BE2C (cell line): ENCODE measurements at regions not wholly inside any gene's neighbourhood (a gene's known extent, or its start where the extent isn't known, plus 50 kb on each side); places are given as distances from the start of the nearest gene placed in this dataset.

Experiments
- DNase-seq: peaks from one replicate; pipeline ENCODE4 v3.0.0-alpha.2; 2020
- H3K27me3 ChIP-seq: fragments of 250-450 bp; sonication (Bioruptor Pico); 2 replicates; pipeline ENCODE4 v1.5.1; 2020; ENCODE audit warnings: mild to moderate bottlenecking
- H3K36me3 ChIP-seq: fragments of 250-450 bp; sonication (Bioruptor Pico); 2 replicates; pipeline ENCODE4 v1.5.1; 2020; ENCODE audit warnings: mild to moderate bottlenecking
- H3K4me1 ChIP-seq: fragments of 250-450 bp; sonication (Bioruptor Pico); 2 replicates; pipeline ENCODE4 v1.5.1; 2020
- H3K4me3 ChIP-seq: 2 replicates; pipeline ENCODE4 v1.5.1; 2011; ENCODE audit warnings: low read depth, low read length
- H3K9me3 ChIP-seq: fragments of 250-450 bp; sonication (Bioruptor Pico); 2 replicates; pipeline ENCODE4 v1.5.1; 2020
- TF ChIP-seq, protein P1 (sequence below): IDR thresholded peaks from 2 replicates; pipeline ENCODE4 v1.5.1; 2012; ENCODE audit warnings: mild to moderate bottlenecking, low read depth, low read length

DNA sequence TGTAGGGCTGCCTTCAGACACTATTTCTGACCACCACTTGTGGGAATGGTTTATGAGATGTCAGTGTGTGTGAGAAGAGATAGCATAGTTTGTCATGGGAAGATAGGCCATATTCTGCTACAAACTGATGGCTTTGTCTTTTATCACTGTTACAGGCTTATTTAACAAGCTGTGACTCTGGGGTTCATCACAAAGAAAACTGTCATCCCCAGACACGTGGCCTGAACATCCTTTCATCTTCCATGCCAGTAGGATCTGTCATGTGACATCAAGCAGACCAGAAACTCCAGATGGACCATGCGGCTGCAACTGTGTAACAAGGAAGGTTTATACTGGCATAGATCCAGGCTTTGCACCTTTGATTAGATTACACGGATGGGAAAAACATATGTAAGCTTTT lies 128.6 kb upstream of the KCNH7 start:
- Histone ChIP-seq H3K4me1 (no peaks in the 10 kb centered on the region), H3K4me3 (no peak overlapping the region), H3K9me3 (no peaks in the 10 kb centered on the region), H3K27me3 (no peaks in the 10 kb centered on the region), H3K36me3 (no peaks in the 10 kb centered on the region)
- peak; percentile 5 for DNase-seq
- TF ChIP-seq, protein P1, sequence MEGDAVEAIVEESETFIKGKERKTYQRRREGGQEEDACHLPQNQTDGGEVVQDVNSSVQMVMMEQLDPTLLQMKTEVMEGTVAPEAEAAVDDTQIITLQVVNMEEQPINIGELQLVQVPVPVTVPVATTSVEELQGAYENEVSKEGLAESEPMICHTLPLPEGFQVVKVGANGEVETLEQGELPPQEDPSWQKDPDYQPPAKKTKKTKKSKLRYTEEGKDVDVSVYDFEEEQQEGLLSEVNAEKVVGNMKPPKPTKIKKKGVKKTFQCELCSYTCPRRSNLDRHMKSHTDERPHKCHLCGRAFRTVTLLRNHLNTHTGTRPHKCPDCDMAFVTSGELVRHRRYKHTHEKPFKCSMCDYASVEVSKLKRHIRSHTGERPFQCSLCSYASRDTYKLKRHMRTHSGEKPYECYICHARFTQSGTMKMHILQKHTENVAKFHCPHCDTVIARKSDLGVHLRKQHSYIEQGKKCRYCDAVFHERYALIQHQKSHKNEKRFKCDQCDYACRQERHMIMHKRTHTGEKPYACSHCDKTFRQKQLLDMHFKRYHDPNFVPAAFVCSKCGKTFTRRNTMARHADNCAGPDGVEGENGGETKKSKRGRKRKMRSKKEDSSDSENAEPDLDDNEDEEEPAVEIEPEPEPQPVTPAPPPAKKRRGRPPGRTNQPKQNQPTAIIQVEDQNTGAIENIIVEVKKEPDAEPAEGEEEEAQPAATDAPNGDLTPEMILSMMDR = no peak

DNA sequence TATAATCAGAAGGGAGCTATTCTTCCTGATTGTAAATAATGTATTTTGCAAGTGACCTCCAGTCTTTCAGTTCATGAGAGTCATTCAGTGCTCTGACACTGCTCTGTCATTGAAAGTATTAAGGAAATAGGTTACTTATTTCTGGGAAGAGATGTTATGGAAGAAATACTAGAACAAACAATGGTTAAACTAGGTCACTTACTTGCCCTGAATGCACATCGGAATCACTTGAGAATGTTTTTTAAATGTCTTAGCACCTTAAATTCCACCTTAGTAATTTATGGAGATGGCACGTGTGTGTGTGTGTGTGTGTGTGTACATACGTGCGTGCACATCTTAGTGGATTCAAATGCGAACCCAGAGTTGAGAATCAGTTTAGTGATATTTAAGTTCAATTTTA lies 126.6 kb upstream of the KCNH7 start:
- TF ChIP-seq, protein P1 = no peak
- Histone ChIP-seq H3K4me3 (no peak overlapping the region), H3K9me3 (no peaks in the 10 kb centered on the region), H3K36me3 (no peaks in the 10 kb centered on the region), H3K4me1 (no peaks in the 10 kb centered on the region), H3K27me3 (no peaks in the 10 kb centered on the region)
- no peak for DNase-seq

DNA sequence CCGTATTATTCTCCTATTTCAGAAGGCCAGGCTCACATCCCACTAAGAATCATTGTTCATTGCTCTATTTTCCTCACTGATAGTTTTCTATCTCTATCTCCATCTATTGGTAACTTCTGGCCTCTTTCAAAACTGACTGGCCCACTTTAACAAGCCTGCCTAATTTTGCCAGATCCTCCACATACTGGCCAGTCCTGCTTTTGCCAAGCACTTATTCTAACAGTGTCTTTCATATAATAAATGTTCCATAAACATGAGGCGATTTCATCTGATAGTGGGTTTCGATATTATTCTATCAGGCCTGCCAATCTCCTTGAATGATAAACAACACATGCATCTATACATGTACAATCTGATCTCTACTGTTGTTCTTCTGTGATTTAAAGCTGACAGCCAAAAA lies 125.9 kb upstream of the KCNH7 start:
- Histone ChIP-seq H3K27me3 (no peaks in the 10 kb centered on the region), H3K9me3 (no peaks in the 10 kb centered on the region), H3K4me3 (no peak overlapping the region), H3K4me1 (no peaks in the 10 kb centered on the region), H3K36me3 (no peaks in the 10 kb centered on the region)
- no peak for DNase-seq
- TF ChIP-seq, protein P1 = no peak

DNA sequence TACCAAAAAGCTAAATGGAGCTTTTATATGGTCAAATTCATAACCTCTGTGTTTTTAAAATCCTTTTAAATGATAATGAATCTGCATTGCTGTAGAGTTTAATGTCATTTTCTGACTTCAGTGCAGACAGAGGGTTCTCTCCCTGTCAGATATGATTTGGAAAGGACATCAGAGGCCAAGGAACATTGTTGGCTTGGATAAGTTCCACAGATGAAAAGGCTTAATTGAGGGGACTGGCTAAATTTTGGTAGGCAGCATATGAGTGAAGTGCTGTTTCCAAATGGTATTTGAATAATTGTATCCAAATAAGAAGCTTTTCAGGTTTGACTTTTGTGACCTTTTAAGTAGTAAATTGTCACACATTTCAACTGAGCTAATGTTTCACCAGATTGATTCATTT lies 124.6 kb upstream of the KCNH7 start:
- no peak for DNase-seq
- Histone ChIP-seq H3K27me3 (no peaks in the 10 kb centered on the region), H3K36me3 (no peaks in the 10 kb centered on the region), H3K4me3 (no peak overlapping the region), H3K9me3 (no peaks in the 10 kb centered on the region), H3K4me1 (no peaks in the 10 kb centered on the region)
- TF ChIP-seq, protein P1 = no peak

DNA sequence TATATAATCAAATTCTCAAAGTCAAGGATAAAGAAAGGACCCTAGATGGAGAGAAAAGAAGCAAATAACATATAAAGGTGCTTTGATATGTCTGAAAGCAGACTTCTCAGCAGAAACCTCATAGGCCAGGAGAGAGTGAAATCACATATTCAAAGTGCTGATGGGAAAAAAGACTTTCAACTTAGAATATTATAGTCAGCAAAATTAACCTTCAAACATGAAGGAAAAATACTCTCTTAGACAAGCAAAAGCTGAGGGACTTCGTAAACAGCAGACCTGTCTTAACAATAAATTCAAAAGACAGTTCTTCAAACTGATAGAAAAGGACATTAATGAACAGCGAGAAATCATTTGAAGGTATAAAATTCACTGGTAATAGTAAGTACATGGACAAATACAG lies 107.2 kb upstream of the KCNH7 start:
- Histone ChIP-seq H3K9me3 (no peaks in the 10 kb centered on the region), H3K36me3 (no peaks in the 10 kb centered on the region), H3K27me3 (no peaks in the 10 kb centered on the region), H3K4me1 (no peaks in the 10 kb centered on the region), H3K4me3 (no peak overlapping the region)
- TF ChIP-seq, protein P1 = no peak
- DNase-seq = no peak

DNA sequence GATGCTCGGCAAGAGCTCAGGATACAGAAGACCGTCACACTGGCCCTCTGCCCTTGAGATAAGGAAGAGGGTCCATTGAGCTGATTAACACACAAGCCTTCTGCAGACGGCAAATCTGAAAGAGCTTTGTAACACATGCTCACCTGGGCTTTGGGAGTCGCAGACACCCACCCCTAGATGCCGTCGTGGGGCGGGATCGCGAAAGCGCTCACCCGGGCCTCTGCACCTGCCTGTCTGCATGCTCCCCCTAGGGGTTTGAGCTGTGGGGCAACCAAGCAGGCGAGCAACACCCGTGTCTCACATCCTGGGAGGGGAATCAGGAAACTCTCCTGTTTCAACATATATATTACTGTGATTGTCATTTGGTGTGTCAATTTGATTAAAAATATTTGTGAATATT lies 99.8 kb upstream of the KCNH7 start:
- H3K4me1 ChIP-seq = no peaks in the 10 kb centered on the region
- no peak for DNase-seq
- no peaks in the 10 kb centered on the region for H3K9me3 ChIP-seq
- no peaks in the 10 kb centered on the region for H3K27me3 ChIP-seq
- no peak overlapping the region for H3K4me3 ChIP-seq
- H3K36me3 ChIP-seq = no peaks in the 10 kb centered on the region
- TF ChIP-seq, protein P1 = no peak
